ENCODE measurements at regions not wholly inside any gene's neighbourhood (a gene's known extent, or its start where the extent isn't known, plus 50 kb on each side); places are given as distances from the start of the nearest gene placed in this dataset.
A peak's percentile ranks its signal among the peaks of the same experiment; 100 is the strongest.

GRCh38 chr3:70531063-70531657 lies 218.7 kb upstream of the MDFIC2 start:
- H3K27ac Mint-ChIP-seq: no peak overlapping the region
- H3K4me1 Mint-ChIP-seq: no peaks in the 10 kb centered on the region
- no peak overlapping the region for H3K4me3 Mint-ChIP-seq
- no peak overlapping the region for H3K4me2 ChIP-seq (replicated peaks; ENCODE audit: extremely low read depth, low read length, poor library complexity, severe bottlenecking)
- peaks cover 0 to under 1% (median 0%) of the 10 kb centered on the region in 7 donors for H3K9me3 Mint-ChIP-seq
- intact Hi-C loops (cut with micrococcal nuclease): no loop called here
- H3K4me1 ChIP-seq (ENCODE audit: control insufficient read depth in 1 of 2, insufficient read depth in 2 of 2, low read length in 2 of 2): no peaks in the 10 kb centered on the region
- TF ChIP-seq, protein P1, sequence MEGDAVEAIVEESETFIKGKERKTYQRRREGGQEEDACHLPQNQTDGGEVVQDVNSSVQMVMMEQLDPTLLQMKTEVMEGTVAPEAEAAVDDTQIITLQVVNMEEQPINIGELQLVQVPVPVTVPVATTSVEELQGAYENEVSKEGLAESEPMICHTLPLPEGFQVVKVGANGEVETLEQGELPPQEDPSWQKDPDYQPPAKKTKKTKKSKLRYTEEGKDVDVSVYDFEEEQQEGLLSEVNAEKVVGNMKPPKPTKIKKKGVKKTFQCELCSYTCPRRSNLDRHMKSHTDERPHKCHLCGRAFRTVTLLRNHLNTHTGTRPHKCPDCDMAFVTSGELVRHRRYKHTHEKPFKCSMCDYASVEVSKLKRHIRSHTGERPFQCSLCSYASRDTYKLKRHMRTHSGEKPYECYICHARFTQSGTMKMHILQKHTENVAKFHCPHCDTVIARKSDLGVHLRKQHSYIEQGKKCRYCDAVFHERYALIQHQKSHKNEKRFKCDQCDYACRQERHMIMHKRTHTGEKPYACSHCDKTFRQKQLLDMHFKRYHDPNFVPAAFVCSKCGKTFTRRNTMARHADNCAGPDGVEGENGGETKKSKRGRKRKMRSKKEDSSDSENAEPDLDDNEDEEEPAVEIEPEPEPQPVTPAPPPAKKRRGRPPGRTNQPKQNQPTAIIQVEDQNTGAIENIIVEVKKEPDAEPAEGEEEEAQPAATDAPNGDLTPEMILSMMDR (IDR thresholded peaks at IDR 0.05): peak; percentile 46
- no peaks in the 10 kb centered on the region for H3K9me3 ChIP-seq (replicated peaks in 1 of 2; ENCODE audit: control insufficient read depth in 1 of 2, insufficient read depth in 1 of 2, low read length in 2 of 2)
- no peak for DNase-seq
- no peaks in the 10 kb centered on the region for H3K27me3 ChIP-seq (ENCODE audit: control insufficient read depth in 2 of 2, insufficient read depth in 2 of 2, low read length in 2 of 2)
- no CpG with 5 or more reads among the region's 4 CpGs for WGBS (ENCODE audit: insufficient coverage)
- no peak overlapping the region for H3K9ac ChIP-seq (ENCODE audit: insufficient read depth, low read length, poor library complexity, severe bottlenecking)
- H3K27ac ChIP-seq (ENCODE audit: low read depth in 1 of 2, low read length in 2 of 2): no peak overlapping the region
- peaks cover 0 to 1% (median 0%) of the 10 kb centered on the region in 3 donors for H3K27me3 Mint-ChIP-seq (ENCODE audit: low read depth in 3 of 3)
- H3K36me3 ChIP-seq (replicated peaks in 1 of 2; ENCODE audit: control insufficient read depth in 1 of 2, insufficient read depth in 2 of 2, low read length in 2 of 2): no peaks in the 10 kb centered on the region
- H2AFZ ChIP-seq (ENCODE audit: insufficient read depth, low read depth, low read length, poor library complexity, severe bottlenecking): no peak overlapping the region
- no peak overlapping the region for H3K4me3 ChIP-seq (replicated peaks in 1 of 3; ENCODE audit: low read depth in 2 of 3, low read length in 3 of 3)
- no peaks in the 10 kb centered on the region for H4K20me1 ChIP-seq (ENCODE audit: insufficient read depth, low read length)
- no peaks in the 10 kb centered on the region for H3K79me2 ChIP-seq (ENCODE audit: insufficient read depth, low read length)
- no peaks in the 10 kb centered on the region for H3K36me3 Mint-ChIP-seq

DNA sequence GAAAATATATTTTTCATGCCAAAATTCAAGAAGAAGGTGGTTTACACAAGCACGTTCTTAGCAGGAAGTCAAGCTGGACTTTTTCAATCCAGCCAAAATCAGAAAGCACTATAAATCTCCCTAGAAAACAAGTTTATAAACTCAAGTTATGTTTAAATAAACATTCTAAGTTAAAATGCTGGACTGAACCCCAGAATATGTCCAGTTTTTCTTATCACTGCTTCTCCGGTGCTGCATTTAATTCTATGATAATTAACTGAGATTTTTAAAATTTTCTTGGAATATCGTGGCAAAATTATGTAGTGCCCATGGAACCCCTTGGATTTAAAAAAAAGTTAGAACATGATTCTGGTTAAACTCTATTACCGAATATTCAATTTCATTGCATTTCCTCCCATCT lies 218.2 kb upstream of the MDFIC2 start:
- Histone ChIP-seq H3K4me2 (replicated peaks; ENCODE audit: extremely low read depth, low read length, poor library complexity, severe bottlenecking) (no peak overlapping the region), H3K36me3 (replicated peaks in 1 of 2; ENCODE audit: control insufficient read depth in 1 of 2, insufficient read depth in 2 of 2, low read length in 2 of 2) (no peaks in the 10 kb centered on the region), H3K9ac (ENCODE audit: insufficient read depth, low read length, poor library complexity, severe bottlenecking) (no peak overlapping the region), H2AFZ (ENCODE audit: insufficient read depth, low read depth, low read length, poor library complexity, severe bottlenecking) (no peak overlapping the region), H3K27me3 (ENCODE audit: control insufficient read depth in 2 of 2, insufficient read depth in 2 of 2, low read length in 2 of 2) (no peaks in the 10 kb centered on the region), H3K27ac (ENCODE audit: low read depth in 1 of 2, low read length in 2 of 2) (no peak overlapping the region), H3K9me3 (replicated peaks in 1 of 2; ENCODE audit: control insufficient read depth in 1 of 2, insufficient read depth in 1 of 2, low read length in 2 of 2) (no peaks in the 10 kb centered on the region), H4K20me1 (ENCODE audit: insufficient read depth, low read length) (no peaks in the 10 kb centered on the region), H3K4me1 (ENCODE audit: control insufficient read depth in 1 of 2, insufficient read depth in 2 of 2, low read length in 2 of 2) (no peaks in the 10 kb centered on the region), H3K79me2 (ENCODE audit: insufficient read depth, low read length) (no peaks in the 10 kb centered on the region), H3K4me3 (replicated peaks in 1 of 3; ENCODE audit: low read depth in 2 of 3, low read length in 3 of 3) (no peak overlapping the region)
- TF ChIP-seq, protein P1 (IDR thresholded peaks at IDR 0.05): no peak
- no peaks in the 10 kb centered on the region for H3K36me3 Mint-ChIP-seq
- no peaks in the 10 kb centered on the region for H3K4me1 Mint-ChIP-seq
- intact Hi-C loops (cut with micrococcal nuclease): no loop called here
- no peak overlapping the region for H3K4me3 Mint-ChIP-seq
- peaks cover 0 to 1% (median 0%) of the 10 kb centered on the region in 7 donors for H3K9me3 Mint-ChIP-seq
- no peak overlapping the region for H3K27ac Mint-ChIP-seq
- no CpG with 5 or more reads among the region's 4 CpGs for WGBS (ENCODE audit: insufficient coverage)
- no peak for DNase-seq
- no peaks in the 10 kb centered on the region for H3K27me3 Mint-ChIP-seq (ENCODE audit: low read depth in 3 of 3)
